NCI-H2171 treated with DMSO at 0.1 percent for 48 hours (cell line): ENCODE measurements at regions not wholly inside any gene's neighbourhood (a gene's known extent, or its start where the extent isn't known, plus 50 kb on each side); places are given as distances from the start of the nearest gene placed in this dataset.
"Not testable (repeated sequence)": the region's sequence is repeated elsewhere in the genome, so short reads cannot be mapped to it uniquely, and the experiment has no call there.

Experiments used
- DNase-seq: peaks from one replicate; lab custom pipeline; 2025; lab: John Stamatoyannopoulos, UW

GRCh38 chr1:121003230-121003629 lies 113.7 kb downstream of the PPIAL4A start:
- not testable (repeated sequence) for DNase-seq

GRCh38 chr1:121006826-121007225 lies 117.3 kb downstream of the PPIAL4A start:
- DNase-seq = not testable (repeated sequence)

- DNase-seq = not testable (repeated sequence)
Measured at GRCh38 chr1:121007755-121008154, 118.2 kb downstream of the PPIAL4A start.

- not testable (repeated sequence) for DNase-seq
Measured at GRCh38 chr1:121008512-121009215, 119.1 kb downstream of the PPIAL4A start.

GRCh38 chr1:121009216-121010057 lies 119.9 kb downstream of the PPIAL4A start:
- DNase-seq = not testable (repeated sequence)

GRCh38 chr1:121010141-121010540 lies 120.6 kb downstream of the PPIAL4A start:
- DNase-seq = not testable (repeated sequence)

- not testable (repeated sequence) for DNase-seq
Measured at GRCh38 chr1:121013181-121013580, 123.6 kb downstream of the PPIAL4A start.

- DNase-seq = peak; percentile 7
Measured at GRCh38 chr1:121016182-121017028, 126.8 kb downstream of the PPIAL4A start.

- not testable (repeated sequence) for DNase-seq
Measured at GRCh38 chr1:121019715-121020349, 130.3 kb downstream of the PPIAL4A start.

GRCh38 chr1:121020350-121021236 lies 131.0 kb downstream of the PPIAL4A start:
- DNase-seq = not testable (repeated sequence)

- DNase-seq = not testable (repeated sequence)
Measured at GRCh38 chr1:121021716-121022115, 132.1 kb downstream of the PPIAL4A start.

GRCh38 chr1:121032878-121033494 lies 143.4 kb downstream of the PPIAL4A start:
- not testable (repeated sequence) for DNase-seq

- DNase-seq = not testable (repeated sequence)
Measured at GRCh38 chr1:121036792-121037191, 147.2 kb downstream of the PPIAL4A start.

GRCh38 chr1:121040974-121041373 lies 143.2 kb downstream of the FAM72B start:
- DNase-seq = not testable (repeated sequence)

GRCh38 chr1:121041497-121041896 lies 142.6 kb downstream of the FAM72B start:
- DNase-seq = not testable (repeated sequence)

GRCh38 chr1:121042882-121043281 lies 141.3 kb downstream of the FAM72B start:
- not testable (repeated sequence) for DNase-seq

GRCh38 chr1:121048293-121048752 lies 135.8 kb downstream of the FAM72B start:
- not testable (repeated sequence) for DNase-seq

GRCh38 chr1:121048769-121049443 lies 135.2 kb downstream of the FAM72B start:
- DNase-seq = not testable (repeated sequence)

GRCh38 chr1:121050097-121050496 lies 134.0 kb downstream of the FAM72B start:
- DNase-seq = not testable (repeated sequence)
